ENCODE measurements at regions not wholly inside any gene's neighbourhood (a gene's known extent, or its start where the extent isn't known, plus 50 kb on each side); places are given as distances from the start of the nearest gene placed in this dataset.

DNA sequence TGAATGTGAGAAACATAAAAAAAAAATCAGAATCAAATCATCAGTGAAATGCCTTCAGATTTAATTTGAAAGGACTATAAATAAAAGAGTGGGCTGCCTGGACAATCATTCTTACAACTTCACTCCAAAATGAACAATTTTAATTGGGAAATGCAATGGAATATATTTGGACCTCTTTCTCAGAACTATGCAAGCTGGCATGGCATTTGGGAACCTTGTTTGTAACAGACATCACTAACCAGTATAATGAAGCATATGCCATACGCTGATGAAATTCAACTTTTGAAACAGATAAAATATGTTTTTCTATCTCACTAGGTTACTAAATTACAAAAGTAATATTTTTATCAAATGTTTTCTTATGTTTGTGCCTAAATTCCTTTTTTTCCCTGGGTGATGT is 64.2 kb upstream of the FAM216B start:
- no peaks in the 10 kb centered on the region for H4K20me1 ChIP-seq (ENCODE audit: insufficient read depth)
- no peak overlapping the region for H3K27ac ChIP-seq
- ChIA-PET POLR2A (ENCODE audit: unreplicated experiment) (no interaction called here), CTCF (no interaction called here)
- H3K9me3 ChIP-seq (ENCODE audit: insufficient read depth, low read depth), result no peaks in the 10 kb centered on the region
- H3K4me3 ChIP-seq, result no peak overlapping the region
- H3K36me3 ChIP-seq (ENCODE audit: low read depth), result no peaks in the 10 kb centered on the region
- H2AFZ ChIP-seq, result no peak overlapping the region
- no TSS peak for BruUV-seq (replicated peaks)
- peaks cover 9% of the 10 kb centered on the region for H3F3A ChIP-seq (ENCODE audit: insufficient read depth, low read depth)
- intact Hi-C loops (cut with micrococcal nuclease; ENCODE audit: unreplicated experiment), result no loop called here
- no peak overlapping the region for H3K4me2 ChIP-seq
- peaks cover 14% of the 10 kb centered on the region for H3K4me1 ChIP-seq (replicated peaks; ENCODE audit: insufficient read depth)
- no peak for DNase-seq
- H3K79me2 ChIP-seq (ENCODE audit: low read depth), result no peaks in the 10 kb centered on the region
- H3K27me3 ChIP-seq (ENCODE audit: insufficient read depth, low read depth), result no peaks in the 10 kb centered on the region
- TF ChIP-seq EZH2 (IDR thresholded peaks at IDR 0.05; ENCODE audit: low read depth), result no peak
- TF ChIP-seq, protein P1, sequence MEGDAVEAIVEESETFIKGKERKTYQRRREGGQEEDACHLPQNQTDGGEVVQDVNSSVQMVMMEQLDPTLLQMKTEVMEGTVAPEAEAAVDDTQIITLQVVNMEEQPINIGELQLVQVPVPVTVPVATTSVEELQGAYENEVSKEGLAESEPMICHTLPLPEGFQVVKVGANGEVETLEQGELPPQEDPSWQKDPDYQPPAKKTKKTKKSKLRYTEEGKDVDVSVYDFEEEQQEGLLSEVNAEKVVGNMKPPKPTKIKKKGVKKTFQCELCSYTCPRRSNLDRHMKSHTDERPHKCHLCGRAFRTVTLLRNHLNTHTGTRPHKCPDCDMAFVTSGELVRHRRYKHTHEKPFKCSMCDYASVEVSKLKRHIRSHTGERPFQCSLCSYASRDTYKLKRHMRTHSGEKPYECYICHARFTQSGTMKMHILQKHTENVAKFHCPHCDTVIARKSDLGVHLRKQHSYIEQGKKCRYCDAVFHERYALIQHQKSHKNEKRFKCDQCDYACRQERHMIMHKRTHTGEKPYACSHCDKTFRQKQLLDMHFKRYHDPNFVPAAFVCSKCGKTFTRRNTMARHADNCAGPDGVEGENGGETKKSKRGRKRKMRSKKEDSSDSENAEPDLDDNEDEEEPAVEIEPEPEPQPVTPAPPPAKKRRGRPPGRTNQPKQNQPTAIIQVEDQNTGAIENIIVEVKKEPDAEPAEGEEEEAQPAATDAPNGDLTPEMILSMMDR (conservative IDR thresholded peaks at IDR 0.05), result no peak
- no peaks in the 10 kb centered on the region for H3K9me2 ChIP-seq (ENCODE audit: insufficient read depth)

DNA sequence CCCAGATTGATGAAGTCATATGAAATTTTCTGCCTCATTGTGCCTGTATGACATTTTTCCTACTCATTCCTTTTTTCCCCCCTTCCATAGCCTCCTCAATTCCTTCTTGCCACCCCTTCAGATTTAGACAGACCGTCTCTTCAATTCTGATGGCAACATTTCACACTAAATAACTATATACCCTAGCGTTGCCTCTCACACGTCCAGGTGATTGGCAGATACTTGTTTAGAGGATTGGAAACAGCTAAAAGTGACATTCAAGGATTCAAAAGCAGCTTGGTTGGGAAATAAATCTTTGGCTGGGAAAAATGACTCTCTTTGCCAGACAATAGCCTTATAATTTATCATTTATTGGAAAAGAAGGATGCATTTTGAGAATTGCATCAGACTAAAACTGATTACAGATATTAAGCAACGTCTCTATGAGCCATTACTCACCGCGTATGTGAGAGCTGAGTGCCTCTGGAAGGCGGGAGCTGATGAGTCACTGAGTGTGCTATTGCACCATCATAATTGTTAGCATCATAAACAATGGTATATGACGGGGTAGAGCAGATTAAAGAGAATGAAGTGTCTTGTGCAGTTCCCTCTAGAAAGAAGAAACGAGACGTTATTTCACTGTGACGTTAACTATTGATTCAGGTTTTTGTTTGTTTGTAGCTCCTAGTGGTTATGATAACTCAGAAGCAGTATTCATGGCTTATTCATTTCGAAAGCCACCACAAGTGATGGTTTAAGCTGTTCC is 61.1 kb upstream of the FAM216B start:
- intact Hi-C loops (cut with micrococcal nuclease; ENCODE audit: unreplicated experiment), result loop anchor here (10.0 kb wide), 1 partner anchor 335 kb away; no protein-coding TSS in a partner anchor
- no peaks in the 10 kb centered on the region for H3K79me2 ChIP-seq (ENCODE audit: low read depth)

DNA sequence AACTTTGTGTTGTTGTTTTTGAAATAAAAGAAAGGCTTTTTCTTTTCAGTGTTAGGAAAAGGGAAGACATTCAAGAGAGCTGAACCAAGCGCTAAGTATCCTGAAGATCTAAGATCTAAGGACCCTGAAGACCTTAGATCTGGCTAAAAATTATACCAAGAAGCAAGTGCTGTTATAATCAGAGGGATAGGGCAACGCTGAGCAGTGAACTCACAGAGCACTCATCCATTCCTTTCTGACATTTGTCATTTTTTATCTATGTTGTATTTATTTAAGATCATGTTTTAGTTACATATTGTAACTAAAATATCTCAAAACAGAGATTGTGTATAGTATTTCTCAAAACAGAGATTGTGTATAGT is 60.5 kb upstream of the FAM216B start:
- Histone ChIP-seq H3K4me1 (replicated peaks; ENCODE audit: insufficient read depth) (peaks cover 14% of the 10 kb centered on the region), H4K20me1 (ENCODE audit: insufficient read depth) (no peaks in the 10 kb centered on the region), H3K79me2 (ENCODE audit: low read depth) (no peaks in the 10 kb centered on the region), H3K36me3 (ENCODE audit: low read depth) (no peaks in the 10 kb centered on the region), H3F3A (ENCODE audit: insufficient read depth, low read depth) (peaks cover 9% of the 10 kb centered on the region), H3K9me2 (ENCODE audit: insufficient read depth) (no peaks in the 10 kb centered on the region), H3K4me3 (peak overlapping the region; percentile 37; the same call in 1 of the 2 replicates), H2AFZ (peak overlapping the region; percentile 36; the same call in 1 of the 2 replicates), H3K4me2 (peak overlapping the region; percentile 73), H3K9me3 (ENCODE audit: insufficient read depth, low read depth) (no peaks in the 10 kb centered on the region), H3K27ac (peak overlapping the region; percentile 89), H3K27me3 (ENCODE audit: insufficient read depth, low read depth) (no peaks in the 10 kb centered on the region)
- CTCF ChIA-PET, result no interaction called here
- TF ChIP-seq EZH2 (IDR thresholded peaks at IDR 0.05; ENCODE audit: low read depth), result no peak
- TF ChIP-seq, protein P1 (conservative IDR thresholded peaks at IDR 0.05), result no peak
- intact Hi-C loops (cut with micrococcal nuclease; ENCODE audit: unreplicated experiment), result loop anchor here (10.0 kb wide), 1 partner anchor 334 kb away; no protein-coding TSS in a partner anchor
- DNase-seq, result no peak
- BruUV-seq (replicated peaks), result no TSS peak
- POLR2A ChIA-PET (ENCODE audit: unreplicated experiment), result interaction anchor here (0.6 kb wide), 1 partner anchor 157 kb away, joined by 7 read pairs; no protein-coding TSS in a partner anchor

More for the DNA sequence above, 61.1 kb upstream of the FAM216B start:
- Histone ChIP-seq H4K20me1 (ENCODE audit: insufficient read depth) (no peaks in the 10 kb centered on the region), H2AFZ (peak overlapping the region; percentile 36; the same call in 1 of the 2 replicates), H3K27me3 (ENCODE audit: insufficient read depth, low read depth) (no peaks in the 10 kb centered on the region), H3K4me1 (replicated peaks; ENCODE audit: insufficient read depth) (peaks cover 14% of the 10 kb centered on the region), H3K9me2 (ENCODE audit: insufficient read depth) (no peaks in the 10 kb centered on the region), H3F3A (ENCODE audit: insufficient read depth, low read depth) (peaks cover 9% of the 10 kb centered on the region), H3K36me3 (ENCODE audit: low read depth) (no peaks in the 10 kb centered on the region), H3K27ac (peak overlapping the region; percentile 89), H3K4me2 (peak overlapping the region; percentile 73), H3K4me3 (peak overlapping the region; percentile 37; the same call in 1 of the 2 replicates), H3K9me3 (ENCODE audit: insufficient read depth, low read depth) (no peaks in the 10 kb centered on the region)
- no TSS peak for BruUV-seq (replicated peaks)
- DNase-seq, result peak; percentile 51 to 90
- POLR2A ChIA-PET (ENCODE audit: unreplicated experiment), result interaction anchor here (0.6 kb wide), 1 partner anchor 157 kb away, joined by 7 read pairs; no protein-coding TSS in a partner anchor
- CTCF ChIA-PET, result no interaction called here
- no peak for TF ChIP-seq EZH2 (IDR thresholded peaks at IDR 0.05; ENCODE audit: low read depth)
- TF ChIP-seq, protein P1 (conservative IDR thresholded peaks at IDR 0.05), result no peak
